HG03060 (cell line): ENCODE measurements at regions not wholly inside any gene's neighbourhood (a gene's known extent, or its start where the extent isn't known, plus 50 kb on each side); places are given as distances from the start of the nearest gene placed in this dataset.
"Not testable (repeated sequence)": the region's sequence is repeated elsewhere in the genome, so short reads cannot be mapped to it uniquely, and the experiment has no call there.

ENCODE experiments used
- ATAC-seq: cut with Tn5 transposase; IDR thresholded peaks from one replicate; pipeline ENCODE4 v1.9.1; 2021; ENCODE audit warnings: low read depth, moderate number of reproducible peaks; ENCODE audit not compliant: unreplicated experiment

DNA sequence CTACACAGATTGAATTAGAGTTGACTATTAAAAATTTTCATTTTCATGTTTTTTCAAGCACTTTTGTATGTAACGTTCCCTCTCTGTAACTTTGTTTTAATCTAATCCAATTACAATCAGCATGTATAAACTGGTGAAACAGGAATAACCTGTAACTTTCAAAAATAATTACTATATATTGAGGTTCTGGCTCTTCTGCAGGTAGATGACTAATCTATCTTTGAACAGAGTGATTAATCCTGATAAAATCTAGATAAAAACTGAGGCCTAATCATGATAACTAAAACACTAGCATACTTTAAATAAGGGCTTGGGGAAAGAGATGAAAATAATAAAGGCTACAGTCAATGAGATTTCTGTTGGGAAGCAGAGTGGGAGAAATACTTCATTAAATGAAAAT lies 101.6 kb upstream of the KCND2 start:
- ATAC-seq = no peak

DNA sequence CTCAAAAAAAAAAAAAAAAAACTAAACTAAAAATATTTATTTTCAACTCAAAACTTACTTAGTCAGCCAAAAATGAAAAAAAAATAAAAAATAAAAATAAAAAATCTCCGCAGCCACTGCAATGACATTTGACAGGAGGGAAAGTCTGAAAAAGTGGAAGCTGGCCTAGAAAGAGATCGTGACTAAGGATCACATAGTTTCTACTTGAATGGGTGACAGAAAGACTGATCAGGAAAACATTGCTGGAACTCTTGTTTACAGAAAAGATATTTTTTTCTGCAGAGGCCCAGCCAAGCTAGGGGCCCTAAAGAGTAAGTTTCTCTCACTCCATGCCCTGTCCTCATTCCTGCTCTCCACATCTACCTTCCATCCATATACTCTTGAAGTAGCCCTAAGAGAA lies 92.8 kb upstream of the KCND2 start:
- no peak for ATAC-seq

DNA sequence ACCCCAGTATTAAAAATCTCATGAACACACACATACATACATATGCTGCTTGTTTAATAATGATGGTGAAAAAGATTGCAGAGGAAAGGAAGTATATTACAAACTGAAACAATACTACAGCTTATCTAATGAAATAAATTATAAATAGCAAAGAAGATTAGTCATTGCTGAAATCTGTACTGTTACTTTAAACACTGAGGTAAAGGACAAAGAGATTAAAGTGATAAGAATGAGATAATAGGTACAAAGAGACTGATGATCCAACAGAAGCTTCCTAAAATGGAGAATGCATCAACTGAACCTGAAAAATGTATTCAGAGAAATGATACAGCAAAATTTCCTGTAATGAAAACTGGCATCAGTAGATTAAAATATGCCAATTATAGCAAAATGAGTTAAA lies 91.5 kb upstream of the KCND2 start:
- no peak for ATAC-seq

DNA sequence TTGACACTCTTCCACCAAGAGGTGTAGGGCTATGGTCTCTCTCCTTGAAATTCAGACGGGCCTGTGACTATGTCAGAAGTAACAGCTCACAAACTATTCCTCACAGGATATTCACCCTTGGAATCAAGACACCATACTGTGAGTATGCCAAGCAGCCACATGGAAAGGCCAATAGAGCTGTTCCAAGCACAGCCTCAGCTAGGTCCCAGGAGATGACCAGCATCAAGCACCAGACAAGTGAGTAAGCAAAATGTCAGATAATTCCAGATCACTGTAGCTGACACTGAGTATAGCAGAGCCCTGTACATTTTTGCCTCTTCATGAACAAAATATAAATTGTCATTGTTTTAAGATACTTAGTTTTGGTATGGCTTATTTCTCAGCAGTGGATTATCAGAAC lies 88.1 kb upstream of the KCND2 start:
- ATAC-seq = no peak

DNA sequence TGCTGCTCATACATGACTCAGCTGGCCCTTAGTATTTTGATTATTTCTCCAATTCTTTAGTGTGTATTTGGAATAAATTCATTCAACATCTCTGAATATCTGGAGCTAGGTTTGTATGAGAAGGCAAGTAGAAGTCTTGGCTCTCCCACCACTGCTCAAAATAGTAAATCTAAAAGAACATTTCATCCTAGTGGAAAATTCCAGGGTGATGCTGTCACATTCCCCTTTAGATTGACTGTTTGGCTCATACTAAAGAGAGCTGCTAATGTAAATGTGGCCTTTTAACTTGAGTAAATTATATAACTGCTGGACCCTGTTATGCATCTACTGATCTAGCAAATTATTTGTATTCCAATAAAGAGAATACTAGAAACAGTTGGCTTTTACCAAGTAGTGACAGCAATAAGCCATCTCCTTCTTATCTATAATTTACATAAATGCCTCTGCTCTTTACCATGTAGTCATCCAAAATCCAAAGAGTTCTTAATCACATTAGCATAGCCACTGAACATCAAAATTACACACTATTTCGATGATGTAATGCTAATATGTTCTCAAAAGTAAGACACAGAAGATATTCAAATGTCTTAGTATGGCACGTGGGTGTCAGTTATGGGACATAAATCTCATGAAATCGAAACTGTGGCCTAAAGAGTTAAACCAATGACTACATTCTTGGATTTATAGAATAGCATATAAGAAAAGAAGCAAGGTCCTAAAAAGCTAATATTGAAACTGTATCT lies 86.9 kb upstream of the KCND2 start:
- no peak for ATAC-seq

DNA sequence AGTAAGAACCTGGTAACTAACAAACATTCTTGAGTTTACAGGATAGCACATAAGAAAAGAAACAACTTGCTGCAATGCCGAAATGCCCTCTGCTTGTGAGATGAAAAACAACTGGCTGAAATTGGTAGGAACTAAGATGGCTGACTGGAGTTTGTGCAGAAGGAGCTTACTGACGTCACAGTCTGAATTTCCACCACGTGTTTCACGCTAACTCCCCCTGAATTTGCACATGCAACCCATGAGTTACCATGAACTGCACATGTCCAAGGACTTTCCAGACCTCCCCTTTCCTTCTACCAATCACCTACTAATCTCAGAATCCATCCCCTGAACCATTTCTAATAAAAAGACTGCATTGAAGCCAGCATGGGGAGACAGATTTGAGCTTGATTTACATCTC lies 86.3 kb upstream of the KCND2 start:
- ATAC-seq = no peak

DNA sequence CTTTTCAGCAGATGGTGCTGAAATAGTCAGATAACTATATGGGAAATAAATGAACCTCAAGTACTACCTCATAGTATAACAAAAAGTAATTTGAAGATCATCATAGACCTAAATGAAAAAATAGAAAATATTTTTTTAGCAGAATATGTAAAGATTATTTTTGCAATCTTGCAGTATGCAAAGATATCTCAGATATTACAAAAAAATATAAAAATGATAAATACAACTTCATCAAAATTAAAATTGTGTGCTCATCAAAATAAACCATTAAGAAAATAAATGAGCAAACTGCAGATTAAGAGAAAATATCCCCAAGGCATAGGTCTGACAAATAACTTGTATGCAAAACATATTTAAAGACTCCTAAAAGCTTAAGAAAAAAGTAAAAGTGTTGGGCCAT lies 83.4 kb upstream of the KCND2 start:
- ATAC-seq = no peak

DNA sequence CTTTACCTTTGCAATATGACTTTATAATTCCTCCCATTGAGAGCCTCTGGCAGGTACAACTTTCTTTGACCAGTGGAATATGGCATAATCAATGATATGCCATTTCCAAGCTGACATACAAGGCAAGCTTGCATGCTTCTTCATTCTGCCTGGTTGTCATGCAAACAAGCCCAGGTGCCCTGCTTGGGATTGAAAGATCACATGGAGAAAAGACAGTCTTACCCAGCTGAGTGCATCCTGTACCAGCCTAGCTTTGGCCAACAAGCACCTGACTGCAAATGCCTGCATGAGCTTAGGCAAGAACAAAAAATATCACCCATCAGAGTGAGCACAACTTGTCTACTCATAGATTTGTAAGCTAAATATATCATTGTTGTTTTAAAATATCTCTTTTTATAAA lies 82.9 kb upstream of the KCND2 start:
- no peak for ATAC-seq

DNA sequence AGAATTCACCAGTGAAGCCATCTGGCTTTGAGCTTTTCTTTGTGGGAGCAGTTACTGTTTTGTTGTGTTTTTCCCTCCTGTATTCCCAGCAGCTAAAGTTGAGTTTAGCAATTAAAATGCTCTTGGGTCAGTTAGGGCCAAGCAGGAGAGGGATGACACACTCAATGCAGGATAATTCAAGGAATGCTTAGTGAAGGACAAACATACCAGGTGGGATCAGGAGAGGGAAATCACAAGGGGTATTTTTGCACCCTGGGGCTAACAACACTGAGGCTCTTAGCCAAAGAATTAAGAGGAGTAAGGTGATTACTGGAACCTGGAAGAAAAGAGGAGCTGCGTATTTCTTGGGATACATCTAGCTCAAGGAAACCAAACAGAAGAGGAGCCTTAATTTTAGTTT lies 82.4 kb upstream of the KCND2 start:
- no peak for ATAC-seq

DNA sequence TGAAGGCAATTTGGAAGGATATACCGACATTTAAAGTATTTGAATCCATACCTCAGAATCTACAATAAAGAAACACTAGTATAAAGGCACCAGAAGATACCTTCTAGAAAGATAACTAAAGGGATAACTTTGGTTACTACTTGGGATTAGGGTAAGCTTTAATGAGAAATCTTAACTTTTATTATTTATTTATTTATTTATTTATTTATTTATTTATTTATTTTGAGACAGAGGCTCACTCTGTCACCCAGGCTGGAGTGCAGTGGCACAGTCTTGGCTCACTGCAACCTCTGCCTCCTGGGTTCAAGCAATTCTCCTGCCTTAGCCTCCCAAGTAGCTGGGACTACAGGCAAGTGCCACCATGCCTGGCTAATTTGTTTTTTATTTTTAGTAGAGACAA lies 81.6 kb upstream of the KCND2 start:
- not testable (repeated sequence) for ATAC-seq

DNA sequence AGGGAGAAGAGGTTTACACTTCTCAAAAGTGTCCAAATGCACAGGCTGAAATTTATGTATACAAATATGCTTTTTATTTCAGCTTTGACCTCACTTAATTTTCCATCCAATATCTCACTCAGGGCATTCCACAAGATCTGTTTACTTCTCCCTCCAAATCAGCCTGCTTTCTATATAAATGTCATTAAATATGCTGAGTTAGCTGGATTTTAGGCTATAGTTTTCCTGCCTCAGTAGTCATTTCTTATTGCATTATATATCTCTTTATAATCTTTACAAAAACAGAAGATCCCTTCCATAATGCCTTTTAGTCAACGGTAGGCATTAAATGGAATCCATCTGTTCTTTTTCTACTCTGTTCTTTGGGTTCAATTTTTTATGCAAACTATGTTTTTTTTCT lies 71.7 kb upstream of the KCND2 start:
- no peak for ATAC-seq

DNA sequence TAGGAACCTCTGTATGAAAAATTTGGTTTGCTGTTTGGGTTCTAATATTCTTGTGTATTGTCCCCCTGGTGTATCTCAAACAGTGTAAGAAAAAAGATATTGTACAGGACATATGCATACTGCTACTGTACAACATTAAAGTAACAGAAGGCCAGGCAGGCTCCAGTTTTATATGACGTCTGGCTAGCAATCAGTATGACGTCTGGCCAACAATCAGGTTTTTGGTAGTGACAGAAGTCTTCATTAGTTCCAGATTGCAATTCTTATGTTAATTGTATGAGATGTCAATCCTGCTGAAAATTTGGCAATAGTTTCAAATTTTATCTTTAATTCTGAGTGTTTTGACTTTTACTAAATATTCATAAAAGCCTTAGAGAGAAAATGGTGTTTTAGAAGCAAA lies 67.9 kb upstream of the KCND2 start:
- no peak for ATAC-seq

DNA sequence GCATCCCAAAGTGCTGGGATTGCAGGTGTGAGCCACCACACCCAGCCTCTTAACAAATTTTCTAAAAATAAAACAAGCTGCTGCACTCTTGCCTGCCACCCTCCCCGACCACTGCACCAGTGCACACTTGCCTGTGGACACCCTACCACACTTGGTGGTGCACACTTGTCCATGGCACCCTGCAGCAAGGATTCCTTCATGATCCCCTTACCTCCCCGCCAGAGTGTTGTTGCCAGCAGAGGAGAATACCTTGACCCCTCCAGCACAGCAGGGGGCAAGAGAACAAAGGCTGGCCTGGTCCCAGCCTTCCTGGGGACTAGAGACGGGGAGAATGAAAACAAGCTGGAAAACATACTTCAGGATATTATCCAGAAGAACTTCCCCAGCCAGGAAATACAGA lies 65.9 kb upstream of the KCND2 start:
- no peak for ATAC-seq

DNA sequence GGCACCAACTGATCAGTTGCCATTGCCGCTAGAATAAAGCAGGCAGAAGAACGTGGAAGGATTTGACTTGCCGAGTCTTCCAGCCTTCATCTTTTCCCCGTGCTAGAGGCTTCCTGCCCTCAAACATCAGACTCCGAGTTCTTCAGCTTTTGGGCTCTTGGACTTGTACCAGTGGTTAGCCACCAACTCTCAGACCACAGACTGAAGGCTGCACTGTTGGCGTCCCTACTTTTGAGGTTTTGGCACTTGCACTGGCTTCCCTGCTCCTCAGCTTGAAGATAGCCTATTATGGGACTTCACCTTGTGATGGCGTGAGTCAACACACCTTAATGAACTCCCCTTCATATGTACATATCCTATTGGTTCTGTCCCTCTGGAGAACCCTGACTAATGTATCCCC lies 57.3 kb upstream of the KCND2 start:
- no peak for ATAC-seq

DNA sequence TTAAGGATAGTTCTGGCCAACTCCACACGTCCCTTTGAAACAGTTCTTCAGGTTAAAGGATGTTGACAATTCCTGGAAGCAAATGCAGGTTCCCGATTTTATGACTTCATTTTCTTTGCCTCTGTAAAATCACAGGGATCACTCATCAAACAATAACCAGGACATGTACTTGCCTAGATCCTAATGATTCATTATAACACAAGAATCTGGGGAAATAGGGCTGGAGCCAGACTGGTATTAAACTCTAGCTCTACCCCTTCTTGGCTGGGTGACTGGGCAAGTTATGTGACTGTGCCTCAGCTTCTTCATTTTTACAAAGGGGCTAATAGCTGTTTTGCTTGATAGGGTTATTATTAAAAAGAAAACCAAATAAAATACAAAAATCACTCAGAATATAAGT lies 56.0 kb upstream of the KCND2 start:
- ATAC-seq = no peak

DNA sequence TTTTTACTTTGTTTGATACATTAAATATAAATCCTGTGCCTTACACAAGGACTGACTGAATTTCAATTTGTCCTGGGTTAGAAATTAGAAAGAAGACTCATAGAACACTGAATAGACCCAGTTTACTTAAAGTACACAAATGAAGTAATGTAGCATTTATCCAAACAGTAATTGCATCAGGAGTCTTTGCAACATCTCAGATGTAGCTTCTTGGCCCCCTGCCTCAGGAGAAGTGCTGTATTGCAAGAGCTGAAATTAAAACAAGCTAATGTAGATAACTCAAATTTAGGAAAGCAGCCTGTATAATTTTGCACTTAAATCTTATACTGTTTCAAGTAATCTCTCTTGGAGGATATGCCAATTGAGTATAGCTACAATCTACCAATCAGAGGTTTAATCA lies 54.3 kb upstream of the KCND2 start:
- no peak for ATAC-seq

DNA sequence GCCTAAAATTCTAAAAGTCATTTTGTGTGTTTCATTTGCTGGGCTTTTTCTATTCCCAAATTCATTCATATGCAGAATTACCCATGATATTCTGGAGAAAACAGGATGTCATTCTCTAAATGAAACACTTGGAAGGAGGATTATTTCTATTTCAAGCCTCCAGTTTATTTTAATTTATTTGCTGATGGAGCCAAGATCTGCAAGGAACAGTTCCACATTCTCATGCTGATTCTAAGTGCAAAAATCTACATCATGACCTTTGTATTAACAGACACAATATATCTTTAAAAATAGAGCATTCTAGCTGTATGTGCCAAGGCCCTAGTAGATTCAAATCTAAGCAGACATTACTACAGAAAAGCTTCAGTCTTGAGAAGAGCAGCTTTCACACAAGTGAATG lies 51.3 kb upstream of the KCND2 start:
- no peak for ATAC-seq
